ENCODE measurements at regions not wholly inside any gene's neighbourhood (a gene's known extent, or its start where the extent isn't known, plus 50 kb on each side); places are given as distances from the start of the nearest gene placed in this dataset.
"Not testable (repeated sequence)": the region's sequence is repeated elsewhere in the genome, so short reads cannot be mapped to it uniquely, and the experiment has no call there.

GRCh38 chr13:99765869-99766268, 205.7 kb downstream of the ZIC5 start:
- no peak for DNase-seq

DNA sequence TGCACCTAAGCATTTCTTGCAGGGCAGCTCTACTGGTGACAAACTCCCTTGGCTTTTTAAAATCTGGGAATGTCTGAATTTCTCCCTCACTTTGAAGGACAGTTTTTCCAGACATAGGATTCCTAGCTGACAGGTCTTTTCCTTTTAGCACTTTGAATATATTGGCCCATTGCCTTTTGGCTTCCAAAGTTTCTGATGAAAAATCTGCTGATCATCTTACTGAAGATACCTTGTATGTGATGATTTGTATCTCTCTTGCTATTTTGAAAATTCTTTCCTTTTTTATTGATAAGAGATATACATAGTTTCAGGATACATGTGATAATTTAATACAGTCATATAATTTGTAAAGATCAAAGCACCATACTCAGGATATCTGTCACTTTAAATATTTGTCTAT, 211.1 kb downstream of the ZIC5 start:
- no peak for DNase-seq

DNA sequence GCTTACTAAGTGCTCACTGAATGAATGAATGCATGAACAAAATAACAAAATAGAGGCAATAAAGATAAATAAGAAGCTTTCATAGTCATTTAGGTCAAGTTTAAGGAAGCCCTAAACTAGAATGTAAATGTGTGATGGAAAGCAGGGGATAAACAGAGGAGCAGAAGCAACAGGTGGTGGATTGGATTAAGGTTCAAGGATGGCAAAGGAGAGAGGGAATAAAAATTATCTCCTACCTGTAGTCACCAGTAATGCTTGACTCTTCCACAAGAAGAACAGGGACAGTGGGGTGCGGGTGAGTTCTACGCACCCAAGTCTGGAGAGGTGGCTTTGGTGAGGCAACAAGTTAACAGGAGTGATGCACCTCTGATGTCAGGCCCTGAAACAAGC, 212.4 kb downstream of the ZIC5 start:
- DNase-seq, result no peak

DNA sequence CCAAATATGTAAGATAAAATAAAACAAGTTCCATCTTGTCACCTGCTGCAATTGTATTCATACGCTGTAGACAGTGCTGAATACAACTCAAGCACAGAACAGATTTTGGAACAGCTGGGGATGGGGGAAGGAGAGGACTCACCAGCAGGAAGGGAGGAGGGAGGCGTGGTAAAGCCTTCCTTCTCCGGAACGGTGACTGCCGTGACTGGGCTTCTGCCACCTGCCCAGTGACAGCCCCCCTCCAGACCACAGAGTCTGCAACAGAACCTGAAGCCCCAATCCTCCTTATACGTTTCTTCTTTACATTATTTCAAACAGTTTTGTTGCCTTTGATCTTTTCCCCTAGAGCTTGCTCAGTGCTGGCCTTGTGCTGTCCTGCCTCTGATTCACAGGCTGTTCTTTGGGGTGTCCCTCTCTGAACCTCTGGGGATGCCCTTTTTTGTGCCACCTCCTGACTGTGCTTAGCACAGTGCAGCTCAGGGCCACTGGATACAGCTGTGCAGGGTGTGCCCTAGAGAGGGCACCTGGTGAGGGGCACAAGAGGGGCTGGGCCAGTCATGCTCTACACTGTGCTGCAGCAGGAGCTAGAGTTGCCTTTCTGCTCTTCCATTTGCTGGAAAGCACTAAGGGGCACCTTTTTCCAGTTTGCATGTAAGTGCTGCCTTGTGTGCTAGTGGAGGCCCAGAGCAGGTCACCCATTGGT, 213.0 kb downstream of the ZIC5 start:
- no peak for DNase-seq

- DNase-seq, result no peak
Measured at GRCh38 chr13:99757756-99758459, 213.7 kb downstream of the ZIC5 start.

GRCh38 chr13:99756281-99756680, 215.3 kb downstream of the ZIC5 start:
- no peak for DNase-seq

DNA sequence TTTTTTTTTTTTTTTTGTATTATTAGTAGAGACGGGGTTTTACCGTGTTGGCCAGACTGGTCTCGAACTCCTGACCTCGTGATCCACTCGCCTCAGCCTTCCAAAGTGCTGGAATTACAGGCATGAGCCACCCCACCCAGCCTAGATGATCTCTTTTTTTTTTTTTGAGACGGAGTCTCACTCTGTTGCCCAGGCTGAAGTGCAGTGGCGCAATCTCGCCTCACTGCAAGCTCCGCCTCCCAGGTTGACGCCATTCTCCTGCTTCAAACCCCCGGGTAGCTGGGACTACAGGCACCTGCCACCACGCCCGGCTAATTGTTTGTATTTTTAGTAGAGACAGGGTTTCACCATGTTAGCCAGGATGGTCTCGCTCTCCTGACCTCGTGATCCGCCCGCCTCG, 216.8 kb downstream of the ZIC5 start:
- DNase-seq, result not testable (repeated sequence)

DNA sequence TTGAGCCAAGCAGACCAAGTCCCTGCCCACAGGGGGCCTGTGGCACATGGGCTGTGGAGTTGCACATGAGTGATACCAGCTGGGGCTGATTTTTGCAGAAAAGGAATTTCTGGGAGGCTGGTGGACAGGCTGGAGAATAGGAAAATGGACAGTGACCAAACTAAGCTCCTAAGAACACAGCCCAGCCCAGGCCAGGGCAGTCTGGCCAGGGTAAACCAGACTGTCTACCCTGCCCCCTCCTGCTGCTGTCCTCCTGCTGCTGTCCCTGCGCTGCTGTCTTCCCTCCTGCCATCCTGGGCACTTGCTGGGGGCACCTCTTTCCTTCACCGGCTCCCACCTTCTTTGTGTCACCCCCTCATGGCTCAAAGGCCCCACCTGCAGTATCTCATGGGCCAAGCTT, 219.2 kb downstream of the ZIC5 start:
- no peak for DNase-seq

GRCh38 chr13:99751517-99752199, 219.9 kb downstream of the ZIC5 start:
- no peak for DNase-seq

GRCh38 chr13:99750951-99751350, 220.6 kb downstream of the ZIC5 start:
- no peak for DNase-seq

GRCh38 chr13:99749271-99750019, 222.1 kb downstream of the ZIC5 start:
- DNase-seq, result no peak

- DNase-seq, result no peak
Measured at GRCh38 chr13:99747403-99747710, 224.2 kb downstream of the ZIC5 start.

DNA sequence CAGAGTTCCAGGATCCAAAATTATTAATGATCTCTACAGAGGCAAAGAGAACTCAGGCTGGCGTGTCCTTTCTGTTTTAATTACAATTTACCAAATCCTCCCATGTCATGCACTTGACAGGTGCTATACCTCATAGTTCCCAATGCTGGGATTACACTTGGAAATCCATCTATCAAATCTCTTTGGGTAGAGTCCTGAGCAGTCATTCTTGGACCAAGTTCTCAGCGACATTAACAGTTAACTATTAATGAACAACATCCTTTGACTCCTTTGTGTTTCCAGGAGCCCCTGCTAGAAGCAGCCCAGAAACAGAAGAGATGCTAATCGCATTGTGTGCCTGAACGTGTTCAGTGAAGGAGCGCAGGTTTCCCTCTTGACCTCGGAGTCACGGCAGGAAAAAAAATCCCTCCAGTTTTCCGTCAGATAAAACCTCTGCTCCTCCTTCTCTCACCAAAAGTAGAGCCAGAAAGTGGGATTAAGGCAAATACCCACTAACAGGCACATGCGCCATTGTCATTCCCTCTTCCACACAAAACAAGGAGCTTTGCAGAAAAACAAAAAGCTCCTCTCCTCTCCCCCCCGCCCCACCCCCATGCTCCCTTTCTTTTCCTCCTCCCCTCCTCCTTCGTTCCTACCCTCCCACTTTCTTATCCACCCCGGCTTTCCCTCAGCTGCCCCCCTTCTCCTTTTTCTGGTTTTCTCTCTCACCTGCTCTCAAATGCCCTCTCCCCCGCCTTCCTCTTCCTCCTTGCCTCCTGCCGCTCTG, 224.7 kb downstream of the ZIC5 start:
- DNase-seq, result no peak

DNA sequence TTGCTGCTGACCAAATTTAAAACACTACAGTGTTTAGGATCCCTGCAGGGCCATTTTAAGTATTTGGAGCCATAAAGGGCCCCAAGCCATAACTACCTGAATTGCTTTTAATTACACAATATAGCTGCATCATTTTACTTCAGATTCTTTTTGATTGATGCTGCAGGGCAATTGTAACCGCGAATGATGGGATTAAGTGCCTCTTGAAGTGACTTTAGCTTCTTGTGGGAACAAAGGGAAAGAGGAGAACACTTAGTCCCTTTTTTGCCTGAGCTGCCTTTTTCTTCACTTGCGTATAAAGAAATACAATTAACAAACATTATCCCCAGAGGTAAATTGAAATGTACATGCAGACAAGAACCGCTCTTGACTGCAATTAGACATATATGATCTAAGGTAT, 228.5 kb downstream of the ZIC5 start:
- no peak for DNase-seq

DNA sequence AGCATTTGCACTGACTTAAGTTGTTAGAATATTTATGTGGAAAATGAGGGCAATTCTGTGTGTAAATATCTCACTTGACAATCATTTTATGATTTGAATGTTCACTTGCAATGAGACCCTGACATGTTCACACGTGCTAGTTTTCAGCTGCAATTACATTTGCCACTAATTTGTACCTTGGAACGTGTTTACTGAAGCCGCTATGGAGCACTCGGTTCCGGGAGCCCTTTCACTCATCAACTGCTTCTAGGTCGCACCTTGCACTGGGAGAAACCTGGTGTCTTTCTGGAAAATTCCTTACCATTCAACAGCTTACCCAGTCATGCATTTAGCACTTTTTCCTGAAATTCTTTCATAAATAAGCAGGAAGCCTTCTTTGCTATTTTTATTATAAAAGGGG, 229.6 kb downstream of the ZIC5 start:
- DNase-seq, result no peak

- DNase-seq, result no peak
Measured at GRCh38 chr13:99740251-99740979, 231.2 kb downstream of the ZIC5 start.

- no peak for DNase-seq
Measured at GRCh38 chr13:99738626-99739025, 232.9 kb downstream of the ZIC5 start.

DNA sequence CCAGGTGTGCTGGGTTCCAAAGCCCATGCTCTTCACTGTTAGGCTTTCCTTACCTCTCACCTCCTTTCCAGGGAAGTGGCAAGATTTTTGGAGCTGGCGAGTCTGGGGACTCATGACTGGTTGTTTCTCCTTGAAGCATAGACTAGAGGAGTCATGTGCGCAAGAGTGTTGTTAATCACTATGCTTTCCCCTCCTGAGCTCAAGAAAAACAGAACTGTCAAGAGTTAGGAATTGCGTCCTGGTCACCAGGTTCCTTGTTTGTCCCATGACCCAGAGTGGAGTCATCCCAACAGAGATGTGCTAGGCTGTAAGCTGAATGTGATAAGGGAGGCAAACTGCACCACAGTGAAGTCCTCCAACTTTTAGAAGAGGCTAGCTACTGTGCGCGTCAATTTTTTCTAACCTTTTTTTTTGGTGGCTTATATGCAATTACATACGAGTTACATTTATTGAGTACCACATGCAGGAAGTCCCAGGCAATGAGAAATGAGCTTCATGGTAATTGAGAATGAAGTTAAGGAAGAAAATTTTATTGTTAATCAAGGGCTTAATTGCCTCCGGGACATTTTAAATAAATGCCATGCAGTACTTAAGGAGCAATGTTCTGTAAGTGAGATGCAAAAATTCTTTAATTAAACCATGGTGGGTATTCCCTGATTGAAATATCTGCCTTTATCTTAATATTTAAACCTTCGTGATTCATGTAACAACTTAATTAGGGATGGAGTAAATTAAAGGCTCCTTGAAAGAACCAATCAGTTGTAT, 233.9 kb downstream of the ZIC5 start:
- no peak for DNase-seq

- DNase-seq, result no peak
Measured at GRCh38 chr13:99736541-99736940, 235.0 kb downstream of the ZIC5 start.

GRCh38 chr13:99734013-99734693, 232.9 kb downstream of the TM9SF2 start:
- DNase-seq, result no peak

GRCh38 chr13:99733346-99733745, 232.1 kb downstream of the TM9SF2 start:
- no peak for DNase-seq

All from CD4-positive, alpha-beta T cell treated with Interleukin-4 for 4 hours (primary cell).